Effector CD8-positive, alpha-beta T cell (primary cell): ENCODE measurements at regions not wholly inside any gene's neighbourhood (a gene's known extent, or its start where the extent isn't known, plus 50 kb on each side); places are given as distances from the start of the nearest gene placed in this dataset.

Source experiments
- DNase-seq: peaks from one replicate; lab custom pipeline; 2025; lab: John Stamatoyannopoulos, UW

- no peak for DNase-seq
Measured at GRCh38 chr13:52975969-52976368, 52.6 kb upstream of the OLFM4 start.

GRCh38 chr13:52975161-52975560, 53.5 kb upstream of the OLFM4 start:
- DNase-seq: no peak

GRCh38 chr13:52974711-52975110, 53.9 kb upstream of the OLFM4 start:
- DNase-seq: no peak

DNA sequence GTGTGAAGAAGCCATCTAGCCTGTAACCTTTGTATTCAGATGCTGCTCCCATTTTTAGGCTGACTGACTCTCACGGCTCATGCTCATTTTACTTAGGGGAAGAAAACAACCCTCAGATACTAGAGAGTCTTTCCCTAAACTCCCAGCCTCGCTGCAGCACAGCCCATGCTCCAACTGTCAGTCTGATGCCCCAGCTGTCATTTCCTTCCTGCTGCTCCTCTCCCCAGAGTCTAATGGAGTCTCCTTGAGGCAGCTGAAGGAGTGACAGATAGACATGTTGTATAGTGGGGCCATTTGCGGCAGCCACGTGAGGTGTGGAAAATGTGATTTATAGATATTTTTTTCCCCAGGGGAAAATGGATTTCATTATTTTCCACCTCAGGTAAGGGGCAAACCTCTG, 59.2 kb upstream of the OLFM4 start:
- DNase-seq: no peak

GRCh38 chr13:52968074-52968700, 60.4 kb upstream of the OLFM4 start:
- DNase-seq: peak; percentile 15

GRCh38 chr13:52961987-52962386, 66.6 kb upstream of the OLFM4 start:
- no peak for DNase-seq

DNA sequence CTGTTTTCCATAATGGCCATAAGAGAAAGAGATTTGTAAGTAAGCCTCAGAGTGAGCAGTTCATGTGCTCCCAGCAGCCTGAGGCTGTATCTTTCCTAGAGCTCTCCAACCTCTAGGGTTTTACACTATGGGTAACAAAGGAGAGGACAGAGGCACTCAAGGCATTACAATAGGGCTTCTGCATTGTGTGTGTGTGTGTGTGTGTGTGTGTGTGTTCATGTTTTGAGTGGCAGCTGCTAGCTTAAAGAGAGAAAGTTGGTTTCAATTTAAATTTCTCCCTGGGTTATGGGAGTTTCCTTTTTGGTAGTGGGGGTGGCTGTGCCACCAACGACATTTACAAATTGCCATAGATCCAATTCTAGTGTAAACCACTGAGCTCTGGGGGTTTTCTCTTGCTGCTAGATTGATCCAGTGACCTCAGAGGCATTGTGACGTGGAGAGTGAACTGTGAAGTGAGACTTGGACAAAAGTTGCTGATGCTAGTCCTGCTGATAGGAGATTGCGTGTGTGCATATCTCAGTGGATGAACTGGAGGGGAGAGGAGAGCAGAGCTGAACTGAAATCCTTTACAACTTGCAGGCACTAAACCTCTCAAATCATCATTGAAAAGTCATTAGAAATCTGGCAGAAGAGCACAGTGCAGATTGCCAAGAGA, 67.2 kb upstream of the OLFM4 start:
- no peak for DNase-seq

GRCh38 chr13:52955472-52955874, 73.1 kb upstream of the OLFM4 start:
- DNase-seq: no peak

- DNase-seq: no peak
Measured at GRCh38 chr13:52954838-52955237, 73.8 kb upstream of the OLFM4 start.

DNA sequence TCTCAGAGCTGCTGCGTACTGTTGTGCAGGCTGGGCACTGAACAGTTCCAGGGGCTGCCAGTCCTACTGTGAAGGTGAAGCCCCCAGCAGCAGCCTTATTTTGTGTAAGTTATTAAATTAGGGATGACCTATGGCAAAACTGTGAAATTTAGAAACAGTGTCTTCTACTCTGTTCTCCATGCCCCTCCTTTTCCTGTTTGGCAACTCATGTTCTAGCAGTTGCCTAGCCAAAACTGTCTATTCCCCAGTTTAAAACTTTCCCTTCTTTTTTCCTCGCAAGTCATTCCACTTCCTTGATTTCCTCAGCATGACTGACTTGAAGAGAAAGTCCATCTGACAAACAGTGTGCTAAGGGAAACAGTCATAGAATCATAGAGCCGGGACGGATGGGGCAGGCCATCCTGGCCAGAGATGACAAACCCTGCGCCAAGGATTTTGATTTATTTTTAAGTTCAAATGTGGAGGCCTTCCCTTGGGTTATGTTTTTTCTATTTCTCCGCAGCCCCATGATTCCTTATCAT, 78.1 kb upstream of the OLFM4 start:
- no peak for DNase-seq

DNA sequence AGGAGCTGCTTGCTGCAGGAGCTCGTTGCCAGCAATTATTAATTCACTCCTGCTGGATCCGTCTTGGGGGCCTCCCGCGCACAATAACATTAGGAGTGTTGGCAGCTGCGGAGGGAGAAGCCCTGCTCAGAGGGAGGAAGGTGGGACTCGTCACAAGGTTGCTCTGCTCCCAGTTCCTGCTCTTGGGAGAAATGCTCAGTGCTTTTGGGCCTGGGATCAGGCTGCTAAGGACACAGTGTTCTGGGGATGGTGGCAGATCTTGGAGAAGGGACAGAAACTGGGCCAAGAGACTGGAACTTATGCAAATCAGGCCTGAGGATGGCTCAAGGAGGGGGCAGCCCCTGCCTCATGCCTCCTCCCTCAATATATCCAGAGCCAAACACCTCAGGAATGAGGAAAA, 78.9 kb upstream of the OLFM4 start:
- DNase-seq: no peak

DNA sequence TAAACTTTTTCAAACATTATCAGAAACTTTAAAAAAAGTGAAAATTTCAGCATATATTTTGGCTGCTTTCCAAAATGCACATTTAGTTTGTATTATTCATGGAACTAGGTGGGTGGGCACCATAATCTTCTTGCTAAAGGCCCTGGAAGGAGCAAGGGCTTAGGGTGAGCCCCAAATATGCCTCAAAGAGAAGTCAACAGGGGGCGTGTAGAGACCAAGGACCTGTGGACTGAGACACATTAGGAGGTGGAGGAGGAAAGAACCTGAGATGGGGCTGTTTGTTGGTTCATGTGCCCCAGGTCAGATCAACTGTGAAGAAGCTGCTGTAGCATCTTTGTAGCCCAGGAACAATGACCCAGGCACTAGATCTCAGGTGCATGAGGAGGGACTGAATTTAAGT, 79.6 kb upstream of the OLFM4 start:
- DNase-seq: no peak

- no peak for DNase-seq
Measured at GRCh38 chr13:52947921-52948373, 80.7 kb upstream of the OLFM4 start.

DNA sequence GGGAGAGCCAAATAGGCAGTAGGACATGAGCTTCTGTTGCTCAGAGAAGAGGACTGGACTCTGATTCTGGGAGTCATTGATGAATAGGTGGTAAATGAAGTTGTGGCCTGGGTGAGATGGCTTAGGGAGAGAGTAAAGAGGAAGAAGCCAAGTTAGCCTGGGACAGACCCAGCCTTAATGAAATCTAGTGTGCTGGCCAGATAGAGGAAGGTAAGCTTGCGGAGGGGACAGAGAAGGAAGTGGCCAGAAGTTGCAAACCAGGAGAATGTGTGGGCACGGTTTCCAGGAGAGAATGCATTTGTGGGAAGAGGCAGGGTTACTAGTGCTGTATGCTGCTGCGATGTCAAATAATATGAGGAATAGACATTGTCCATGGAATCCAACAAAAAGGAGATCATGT, 83.3 kb upstream of the OLFM4 start:
- DNase-seq: no peak

- DNase-seq: no peak
Measured at GRCh38 chr13:52944697-52945096, 83.9 kb upstream of the OLFM4 start.

GRCh38 chr13:52938065-52938464, 89.6 kb upstream of the PCDH8 start:
- no peak for DNase-seq

DNA sequence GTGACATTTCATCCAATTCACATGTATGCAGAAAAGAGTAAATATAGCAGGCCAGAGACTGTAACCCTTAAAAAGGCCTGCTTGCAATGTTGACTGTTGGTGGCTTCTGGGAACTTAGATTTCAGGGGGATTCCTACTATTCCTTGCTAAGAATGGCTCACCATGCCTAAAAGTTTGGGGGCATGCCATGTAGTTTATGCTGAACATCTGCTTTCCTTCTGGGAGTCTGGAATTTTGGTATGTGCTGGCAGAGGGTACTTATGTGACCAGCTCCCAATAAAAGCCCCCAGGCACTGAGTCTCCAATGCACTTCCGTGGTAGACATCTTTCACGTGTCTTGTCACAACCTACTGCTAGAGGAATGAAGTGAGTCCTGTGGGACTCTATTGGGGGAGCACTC, 88.4 kb upstream of the PCDH8 start:
- DNase-seq: no peak

DNA sequence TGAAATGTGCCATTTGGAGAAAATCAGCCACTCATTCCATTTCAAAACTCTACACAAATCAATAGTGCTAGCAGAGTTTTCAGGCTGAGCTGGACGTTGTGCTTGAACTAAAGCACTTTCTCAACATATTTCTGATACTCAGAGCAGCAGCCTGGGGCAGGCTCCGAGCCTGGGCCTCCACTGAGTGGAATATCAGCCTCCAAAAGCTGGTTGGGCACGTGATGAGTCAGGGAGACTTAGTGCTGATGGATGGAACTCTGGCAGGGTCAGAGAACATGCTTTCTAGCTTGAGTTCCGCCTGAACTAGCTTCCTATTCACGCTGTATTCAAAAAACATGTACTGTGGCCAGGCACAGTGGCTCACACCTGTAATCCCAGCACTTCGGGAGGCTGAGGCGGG, 85.8 kb upstream of the PCDH8 start:
- no peak for DNase-seq

DNA sequence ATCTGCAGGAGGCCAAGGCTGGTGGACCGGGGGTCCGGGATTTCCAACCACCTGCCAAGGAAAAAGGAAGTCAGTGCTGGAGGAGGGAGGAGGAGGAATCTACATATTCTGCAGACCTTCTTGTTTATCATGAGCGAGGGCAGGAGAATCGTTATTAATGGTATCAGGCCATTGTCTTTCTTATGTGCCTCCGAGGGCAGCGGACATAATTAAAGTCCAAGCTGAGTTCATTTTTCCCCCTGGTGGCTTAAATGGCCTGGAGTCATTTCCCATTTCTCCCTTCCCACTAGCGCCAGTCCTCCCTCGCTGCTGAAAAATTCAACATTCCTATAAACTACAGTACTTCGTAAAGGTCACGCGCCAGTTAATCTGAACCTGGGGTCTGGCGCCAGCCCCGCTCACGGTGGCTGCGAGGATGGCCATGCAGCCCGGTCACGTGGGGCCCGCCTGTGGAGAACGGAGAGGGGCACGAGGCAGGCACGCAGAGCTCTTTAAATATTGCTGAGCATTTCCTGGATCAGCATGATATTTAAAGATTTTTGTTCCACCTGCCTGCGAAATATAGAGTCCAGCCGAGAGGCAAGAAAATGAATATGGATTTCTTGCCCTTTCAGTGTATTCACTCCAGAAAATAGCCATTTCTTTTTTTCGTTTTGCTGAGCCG, 85.2 kb upstream of the PCDH8 start:
- no peak for DNase-seq

GRCh38 chr13:52933099-52933498, 84.7 kb upstream of the PCDH8 start:
- no peak for DNase-seq

DNA sequence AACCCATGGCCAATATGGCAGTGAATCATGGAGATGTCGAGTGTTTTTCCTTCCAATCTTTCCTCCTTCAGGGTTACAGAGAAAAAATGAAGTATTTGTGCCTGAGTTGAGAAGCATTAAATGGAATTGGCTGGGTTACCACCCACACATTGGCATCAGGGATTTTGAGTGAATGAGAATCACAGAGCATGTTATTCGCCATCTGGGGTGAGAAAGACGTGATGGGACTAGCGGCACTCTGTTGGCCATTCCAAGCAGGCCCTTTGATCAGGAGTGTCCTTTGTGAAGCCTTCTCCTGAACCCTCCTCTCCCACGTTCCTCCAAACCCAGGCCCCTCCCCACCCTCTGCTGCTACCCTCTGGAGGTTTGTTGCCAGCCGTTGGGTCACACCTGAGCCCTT, 84.2 kb upstream of the PCDH8 start:
- DNase-seq: no peak

DNA sequence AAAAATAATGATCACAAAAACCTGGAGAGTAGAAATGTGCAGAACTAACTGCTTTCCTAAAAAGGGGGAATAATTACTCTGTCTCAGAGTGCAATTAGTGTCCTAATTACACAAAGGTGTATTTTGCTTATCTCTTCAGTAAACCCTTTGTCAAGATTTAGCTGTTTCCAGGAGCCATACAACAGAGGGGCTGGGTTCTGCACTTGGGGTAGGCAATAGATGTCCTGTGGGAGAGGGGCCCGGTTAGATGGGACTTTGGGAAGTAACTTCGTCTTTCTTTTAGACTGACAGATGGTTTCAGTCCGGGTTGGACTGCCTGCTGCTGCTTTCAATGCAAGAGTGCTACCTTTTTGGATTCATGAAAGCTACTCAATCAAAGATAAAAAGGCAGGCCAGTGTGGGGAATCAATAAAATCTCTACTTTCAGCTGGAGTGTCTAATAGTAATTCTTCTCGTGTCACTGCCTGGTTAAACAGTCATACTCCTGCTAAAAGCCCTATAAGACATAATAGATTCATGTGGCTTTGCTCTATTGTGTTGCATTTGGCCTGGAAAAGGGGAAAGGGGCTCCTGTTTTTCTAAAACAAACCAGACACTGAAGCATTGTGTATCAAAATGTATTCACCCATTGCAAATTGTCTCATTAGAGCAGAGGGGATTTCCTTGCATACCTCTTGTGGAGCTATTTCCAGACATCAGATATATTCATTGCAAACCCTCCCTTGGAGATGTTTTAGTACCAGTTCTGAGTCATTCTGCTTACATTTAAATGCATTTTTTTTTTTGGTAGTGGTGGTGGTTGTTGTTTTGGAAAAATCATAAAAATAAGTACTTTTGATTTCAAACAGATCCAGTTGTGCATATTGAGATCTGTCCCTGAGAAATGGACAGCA, 83.3 kb upstream of the PCDH8 start:
- no peak for DNase-seq
